B cell (primary cell): ENCODE measurements at regions not wholly inside any gene's neighbourhood (a gene's known extent, or its start where the extent isn't known, plus 50 kb on each side); places are given as distances from the start of the nearest gene placed in this dataset.

Experiments used
- ATAC-seq: fragments of 200-7000 bp; cut with Tn5 transposase; one replicate; pipeline ENCODE4 v1.10.0; 2021; ENCODE audit warnings: low read depth, mild to moderate bottlenecking, moderate number of reproducible peaks, moderate library complexity
- CTCF ChIA-PET: fragments of 350-600 bp; sonication (Branson Sonifier 250); formaldehyde crosslinking; loops from one replicate; lab custom pipeline; 2021; ENCODE audit warnings: antibody characterized with exemption, inconsistent platforms; lab: Charles Lee
- POLR2A ChIA-PET: fragments of 350-600 bp; sonication (Branson Sonifier 250); formaldehyde crosslinking; loops from one replicate; lab custom pipeline; 2021; ENCODE audit warnings: antibody characterized with exemption; lab: Charles Lee
- DNase-seq: peaks from one replicate; pipeline ENCODE4 v3.0.0; 2013
- H2AFZ ChIP-seq: 2 replicates; pipeline ENCODE4 v1.6.1; 2012; ENCODE audit warnings: mild to moderate bottlenecking, low read depth, low read length; ENCODE audit not compliant: insufficient read depth, poor library complexity, severe bottlenecking
- H3K27ac ChIP-seq, 2 donors: 1 replicate in 1 of 2; 2 replicates in 1 of 2; pipeline ENCODE4 v1.5.1; 2012 to 2013; ENCODE audit warnings: low read length in 2 of 2, mild to moderate bottlenecking in 2 of 2, moderate library complexity in 1 of 2
- H3K27me3 ChIP-seq, 4 experiments: fragments of 200-600 bp in 1 of 4; sonication (generic) in 1 of 4; replicated peaks in 1 of 4; 1 replicate in 2 of 4; 2 replicates in 2 of 4; pipeline versions ENCODE4 v1.6.1 to v1.7.0; 2013 to 2016; ENCODE audit warnings: low read length in 3 of 4, mild to moderate bottlenecking in 2 of 4, mixed read lengths in 1 of 4, moderate library complexity in 1 of 4; ENCODE audit not compliant: insufficient read depth in 4 of 4, control insufficient read depth in 3 of 4; ENCODE audit errors: control extremely low read depth in 1 of 4
- H3K36me3 ChIP-seq, 2 experiments: replicated peaks in 1 of 2; 1 replicate in 1 of 2; 2 replicates in 1 of 2; pipeline versions ENCODE4 v1.6.1 to v1.7.1; 2013; ENCODE audit warnings: low read length in 1 of 2; ENCODE audit not compliant: insufficient read depth in 2 of 2, control insufficient read depth in 1 of 2; ENCODE audit errors: control extremely low read depth in 1 of 2, extremely low read depth in 1 of 2
- H3K4me1 ChIP-seq, 2 donors: fragments of 200-600 bp in 1 of 2; sonication (generic) in 1 of 2; 1 replicate in 1 of 2; 2 replicates in 1 of 2; pipeline versions ENCODE4 v1.5.1 to v1.6.1; 2013 to 2017; ENCODE audit warnings: low read length in 2 of 2; ENCODE audit not compliant: control insufficient read depth in 2 of 2, insufficient read depth in 2 of 2
- H3K4me2 ChIP-seq: replicated peaks from 2 replicates; pipeline ENCODE3; 2012; ENCODE audit warnings: mild to moderate bottlenecking, low read depth, low read length; ENCODE audit not compliant: poor library complexity, severe bottlenecking
- H3K4me3 ChIP-seq, 5 experiments: fragments of 200-600 bp in 1 of 5; sonication (generic) in 1 of 5; 1 replicate in 3 of 5; 2 replicates in 2 of 5; pipeline versions ENCODE4 v1.5.1 to v1.7.0; 2011 to 2016; ENCODE audit warnings: low read length in 4 of 5, mild to moderate bottlenecking in 4 of 5, low read depth in 2 of 5, control low read depth in 1 of 5, moderate library complexity in 1 of 5; ENCODE audit not compliant: insufficient read depth in 1 of 5; ENCODE audit errors: control extremely low read depth in 1 of 5, extremely low read depth in 1 of 5
- H3K79me2 ChIP-seq: fragments of 200-600 bp; sonication (generic); one replicate; pipeline ENCODE4 v1.6.0; 2016; ENCODE audit warnings: low read length; ENCODE audit not compliant: control insufficient read depth, insufficient read depth
- H3K9ac ChIP-seq: fragments of 200-600 bp; sonication (generic); 2 replicates; pipeline ENCODE4 v1.6.1; 2017; ENCODE audit warnings: mild to moderate bottlenecking, low read length, moderate library complexity
- H3K9me3 ChIP-seq, 3 donors: one replicate each; pipeline versions ENCODE4 v1.6.1 to v1.7.1; 2013; ENCODE audit warnings: low read length in 2 of 3; ENCODE audit not compliant: control insufficient read depth in 2 of 3, insufficient read depth in 1 of 3; ENCODE audit errors: control extremely low read depth in 1 of 3
- H4K20me1 ChIP-seq: 2 replicates; pipeline ENCODE4 v1.6.0; 2012; ENCODE audit warnings: mild to moderate bottlenecking, low read length; ENCODE audit not compliant: insufficient read depth, control insufficient read depth, poor library complexity, severe bottlenecking
- H3K27ac Mint-ChIP-seq: one replicate; pipeline ENCODE4 v1.8.0; 2021; ENCODE audit warnings: mixed read lengths
- H3K27me3 Mint-ChIP-seq: one replicate; pipeline ENCODE4 v1.8.0; 2021; ENCODE audit warnings: mixed read lengths
- H3K4me1 Mint-ChIP-seq: one replicate; pipeline ENCODE4 v1.8.0; 2021; ENCODE audit warnings: mixed read lengths
- H3K4me3 Mint-ChIP-seq: one replicate; pipeline ENCODE4 v1.8.0; 2021; ENCODE audit warnings: mixed read lengths
- H3K9me3 Mint-ChIP-seq: one replicate; pipeline ENCODE4 v1.8.0; 2022; ENCODE audit warnings: mixed read lengths; ENCODE audit not compliant: insufficient read depth
- CTCF ChIP-seq: fragments of 200-600 bp; IDR thresholded peaks from one replicate; pipeline ENCODE4 v1.8.0; 2022; ENCODE audit warnings: antibody characterized with exemption, mild to moderate bottlenecking
- EZH2 ChIP-seq: IDR thresholded peaks from 2 replicates; pipeline ENCODE4 v1.6.1; 2012; ENCODE audit warnings: borderline replicate concordance, low read depth, mild to moderate bottlenecking, moderate library complexity, low read length; ENCODE audit not compliant: insufficient read depth, poor library complexity, severe bottlenecking
- WGBS: methylation state at CpG from one replicate; pipeline ENCODE4 v1.1.5; 2013; ENCODE audit warnings: missing lambda C conversion rate; ENCODE audit not compliant: insufficient coverage; 5-methylcytosine and 5-hydroxymethylcytosine counted together
- intact Hi-C: fragments of 100-400 bp; cut with micrococcal nuclease; formaldehyde crosslinking; loops from one replicate; pipeline ENCODE4 v1.10.0; 2022

DNA sequence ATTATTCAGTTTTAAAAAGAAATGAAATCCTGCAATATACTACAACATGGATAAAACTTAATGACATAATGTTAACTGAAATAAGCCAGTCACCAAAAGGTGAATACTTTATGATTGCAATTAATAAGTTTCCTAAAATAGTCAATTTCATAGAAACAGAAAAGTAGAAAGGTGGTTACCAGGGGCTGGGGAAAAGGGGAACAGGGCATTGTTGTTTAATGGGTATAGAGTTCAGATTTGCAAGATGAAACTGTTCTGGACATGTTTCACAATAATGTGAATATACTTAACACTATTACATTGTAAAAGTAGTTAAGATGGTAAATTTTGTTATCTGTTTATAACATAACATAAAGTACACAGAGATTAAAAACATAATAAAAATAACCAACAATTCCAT lies 550.9 kb downstream of the CCER1 start:
- no peaks in the 10 kb centered on the region for H3K79me2 ChIP-seq
- ChIA-PET CTCF (no interaction called here), POLR2A (no interaction called here)
- DNase-seq: no peak
- H4K20me1 ChIP-seq: no peaks in the 10 kb centered on the region
- H3K4me3 ChIP-seq: no peak overlapping the region
- no peaks in the 10 kb centered on the region for H3K9me3 ChIP-seq
- H3K9ac ChIP-seq: no peak overlapping the region
- H3K27me3 Mint-ChIP-seq: peaks cover 2% of the 10 kb centered on the region
- H3K4me2 ChIP-seq: no peak overlapping the region
- H3K27me3 ChIP-seq: no peaks in the 10 kb centered on the region
- no peak overlapping the region for H2AFZ ChIP-seq
- H3K9me3 Mint-ChIP-seq: no peaks in the 10 kb centered on the region
- ATAC-seq: no peak
- H3K36me3 ChIP-seq: no peaks in the 10 kb centered on the region
- H3K27ac Mint-ChIP-seq: no peak overlapping the region
- intact Hi-C loops: no loop called here
- TF ChIP-seq CTCF: no peak
- no peak for TF ChIP-seq EZH2
- no peak overlapping the region for H3K4me3 Mint-ChIP-seq
- no peak overlapping the region for H3K27ac ChIP-seq
- H3K4me1 ChIP-seq: no peaks in the 10 kb centered on the region
- no peaks in the 10 kb centered on the region for H3K4me1 Mint-ChIP-seq

DNA sequence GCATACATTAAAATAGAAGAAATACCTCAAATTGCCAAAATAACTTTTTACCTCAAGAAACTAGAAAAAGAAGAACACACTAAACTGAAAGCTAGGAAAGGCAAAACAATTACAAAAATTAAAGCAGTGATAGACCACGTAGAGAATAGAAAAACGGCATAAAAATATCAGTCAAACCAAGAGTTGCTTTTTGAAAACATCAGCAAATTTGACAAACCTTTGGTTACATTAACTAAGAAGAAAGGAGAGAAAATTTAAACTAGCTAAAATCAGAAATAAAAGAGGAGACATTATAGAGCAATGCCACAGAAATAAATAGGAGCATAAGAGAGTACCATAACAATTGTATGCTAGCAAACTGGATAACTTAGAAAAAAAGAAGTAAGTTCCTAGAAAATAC lies 553.8 kb downstream of the CCER1 start:
- peaks cover 0 to 6% (median 2%) of the 10 kb centered on the region in 3 donors for H3K9me3 ChIP-seq
- Mint-ChIP-seq H3K4me1 (no peaks in the 10 kb centered on the region), H3K9me3 (no peaks in the 10 kb centered on the region), H3K27ac (no peak overlapping the region), H3K27me3 (peaks cover 3% of the 10 kb centered on the region), H3K4me3 (no peak overlapping the region)
- H3K79me2 ChIP-seq: no peaks in the 10 kb centered on the region
- no peaks in the 10 kb centered on the region for H4K20me1 ChIP-seq
- no peak overlapping the region for H3K4me3 ChIP-seq
- H2AFZ ChIP-seq: no peak overlapping the region
- ATAC-seq: no peak
- H3K36me3 ChIP-seq: no peaks in the 10 kb centered on the region
- no peak for TF ChIP-seq EZH2
- POLR2A ChIA-PET: no interaction called here
- intact Hi-C loops: no loop called here
- CTCF ChIA-PET: no interaction called here
- H3K27me3 ChIP-seq: no peaks in the 10 kb centered on the region
- no peak overlapping the region for H3K4me2 ChIP-seq
- DNase-seq: no peak
- no peak overlapping the region for H3K9ac ChIP-seq
- no CpG with 5 or more reads among the region's 2 CpGs for WGBS
- no peak overlapping the region for H3K27ac ChIP-seq
- H3K4me1 ChIP-seq: no peaks in the 10 kb centered on the region
